GM21786 (cell line): ENCODE measurements at regions not wholly inside any gene's neighbourhood (a gene's known extent, or its start where the extent isn't known, plus 50 kb on each side); places are given as distances from the start of the nearest gene placed in this dataset.
"Not testable (repeated sequence)": the region's sequence is repeated elsewhere in the genome, so short reads cannot be mapped to it uniquely, and the experiment has no call there.

Experiments used
- ATAC-seq: cut with Tn5 transposase; IDR thresholded peaks from one replicate; pipeline ENCODE4 v1.9.1; 2021; ENCODE audit not compliant: unreplicated experiment

- ATAC-seq = not testable (repeated sequence)
Observed at GRCh38 chr5:133857595-133858313, 110.7 kb downstream of the C5orf15 start.

GRCh38 chr5:133854554-133854953 lies 113.9 kb downstream of the C5orf15 start:
- ATAC-seq = no peak

GRCh38 chr5:133853646-133854365 lies 114.6 kb downstream of the C5orf15 start:
- no peak for ATAC-seq

- ATAC-seq = no peak
Observed at GRCh38 chr5:133851521-133851920, 116.9 kb downstream of the C5orf15 start.

- no peak for ATAC-seq
Observed at GRCh38 chr5:133850811-133851210, 117.6 kb downstream of the C5orf15 start.

- no peak for ATAC-seq
Observed at GRCh38 chr5:133849116-133849515, 119.3 kb downstream of the C5orf15 start.

- ATAC-seq = no peak
Observed at GRCh38 chr5:133848341-133848811, 120.0 kb downstream of the C5orf15 start.

GRCh38 chr5:133847886-133848285 lies 120.5 kb downstream of the C5orf15 start:
- ATAC-seq = no peak

- ATAC-seq = no peak
Observed at GRCh38 chr5:133847301-133847700, 121.1 kb downstream of the C5orf15 start.

GRCh38 chr5:133846478-133847226 lies 121.8 kb downstream of the C5orf15 start:
- ATAC-seq = peak; percentile 71

GRCh38 chr5:133845271-133845670 lies 123.2 kb downstream of the C5orf15 start:
- ATAC-seq = no peak

- ATAC-seq = no peak
Observed at GRCh38 chr5:133844836-133845235, 123.6 kb downstream of the C5orf15 start.

GRCh38 chr5:133843911-133844310 lies 124.5 kb downstream of the C5orf15 start:
- ATAC-seq = no peak

GRCh38 chr5:133842846-133843611 lies 125.4 kb downstream of the C5orf15 start:
- ATAC-seq = no peak

GRCh38 chr5:133841831-133842750 lies 126.3 kb downstream of the C5orf15 start:
- ATAC-seq = no peak

- no peak for ATAC-seq
Observed at GRCh38 chr5:133840168-133840567, 128.3 kb downstream of the C5orf15 start.

GRCh38 chr5:133839721-133840120 lies 128.7 kb downstream of the C5orf15 start:
- ATAC-seq = no peak

GRCh38 chr5:133839090-133839489 lies 129.3 kb downstream of the C5orf15 start:
- no peak for ATAC-seq

- ATAC-seq = no peak
Observed at GRCh38 chr5:133838286-133838685, 130.1 kb downstream of the C5orf15 start.
